DLD1 (cell line): ENCODE measurements at regions not wholly inside any gene's neighbourhood (a gene's known extent, or its start where the extent isn't known, plus 50 kb on each side); places are given as distances from the start of the nearest gene placed in this dataset.
"Not testable (repeated sequence)": the region's sequence is repeated elsewhere in the genome, so short reads cannot be mapped to it uniquely, and the experiment has no call there.

Experiments
- in situ Hi-C: cut with HindIII; loops from 2 replicates; pipeline ENCODE4 v1.10.0; 2017; ENCODE audit warnings: low sequenced_read_pairs

- in situ Hi-C loops = no loop called here
These were observed 147.4 kb downstream of the SEC14L1 start for GRCh38 chr17:77288115-77288619.

- in situ Hi-C loops = not testable (repeated sequence)
These were observed 150.2 kb downstream of the SEC14L1 start for GRCh38 chr17:77290759-77291558.

DNA sequence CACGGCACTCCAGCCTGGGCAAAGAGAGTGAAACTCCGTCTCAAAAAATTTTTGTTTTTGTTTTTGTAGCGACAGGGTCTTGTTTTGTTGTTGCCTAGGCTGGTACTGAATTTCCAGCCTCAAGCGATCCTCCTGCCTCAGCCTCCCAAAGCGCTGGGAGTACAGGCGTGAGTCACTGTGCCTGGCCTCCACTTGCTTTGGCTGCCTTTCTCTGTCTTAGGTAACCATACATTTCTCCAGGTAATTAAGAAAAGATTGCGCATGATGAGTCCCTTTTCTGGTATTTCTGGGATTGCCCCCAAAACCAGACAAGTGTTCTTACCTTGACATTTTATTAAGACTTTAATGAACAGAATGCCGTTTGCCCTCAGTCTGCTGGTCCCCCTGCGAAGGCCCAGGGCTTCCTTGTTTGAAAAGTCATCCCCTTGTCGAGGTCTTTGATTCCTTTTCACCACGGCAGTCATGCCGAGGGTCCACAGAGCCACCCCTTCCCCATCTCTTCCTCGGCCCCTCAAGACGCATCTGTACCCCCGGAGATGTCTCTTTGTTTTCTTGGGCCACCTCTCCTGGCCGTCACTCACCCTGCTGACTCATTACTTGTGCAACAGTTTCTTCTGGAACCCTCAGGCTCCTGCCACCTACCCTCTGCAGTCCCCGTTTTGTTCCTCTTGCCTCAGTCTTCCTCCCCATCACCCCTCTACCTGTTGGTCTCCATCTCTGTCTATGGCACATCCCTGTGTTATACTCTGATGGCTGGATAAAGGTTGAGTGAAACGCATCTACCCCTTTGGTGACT lies 151.0 kb downstream of the SEC14L1 start:
- in situ Hi-C loops = no loop called here

GRCh38 chr17:77294761-77295160 lies 154.0 kb downstream of the SEC14L1 start:
- in situ Hi-C loops = no loop called here

DNA sequence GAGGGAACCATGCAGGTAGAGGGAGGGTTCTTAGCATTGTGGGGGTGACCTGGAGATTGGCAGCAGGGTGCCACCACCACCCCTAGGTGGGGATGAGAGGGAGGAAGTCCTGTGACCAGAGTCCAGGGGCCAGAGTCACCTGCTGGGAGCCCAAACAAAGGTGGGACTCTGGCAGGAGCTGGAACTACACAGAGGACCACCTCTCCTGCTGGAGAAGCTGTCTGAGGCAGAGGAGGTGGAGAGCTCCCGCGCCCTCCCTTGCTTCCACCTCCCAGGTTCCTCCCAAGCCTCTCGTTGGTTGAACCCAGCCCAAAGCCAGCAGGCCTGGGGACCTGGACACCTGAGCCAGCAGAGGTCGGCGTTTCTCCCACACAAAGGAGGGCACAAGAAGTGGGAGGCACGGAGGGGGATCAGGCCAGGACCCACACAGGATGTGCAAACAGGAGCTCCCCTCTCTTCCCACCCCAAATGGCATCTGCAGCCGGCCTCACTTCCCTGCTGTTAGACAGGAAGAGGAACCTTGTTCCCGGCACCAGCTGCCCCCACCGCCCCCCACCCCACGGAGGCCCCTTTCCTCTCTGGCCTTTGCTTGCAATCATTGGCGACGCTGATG lies 154.6 kb downstream of the SEC14L1 start:
- in situ Hi-C loops = no loop called here

DNA sequence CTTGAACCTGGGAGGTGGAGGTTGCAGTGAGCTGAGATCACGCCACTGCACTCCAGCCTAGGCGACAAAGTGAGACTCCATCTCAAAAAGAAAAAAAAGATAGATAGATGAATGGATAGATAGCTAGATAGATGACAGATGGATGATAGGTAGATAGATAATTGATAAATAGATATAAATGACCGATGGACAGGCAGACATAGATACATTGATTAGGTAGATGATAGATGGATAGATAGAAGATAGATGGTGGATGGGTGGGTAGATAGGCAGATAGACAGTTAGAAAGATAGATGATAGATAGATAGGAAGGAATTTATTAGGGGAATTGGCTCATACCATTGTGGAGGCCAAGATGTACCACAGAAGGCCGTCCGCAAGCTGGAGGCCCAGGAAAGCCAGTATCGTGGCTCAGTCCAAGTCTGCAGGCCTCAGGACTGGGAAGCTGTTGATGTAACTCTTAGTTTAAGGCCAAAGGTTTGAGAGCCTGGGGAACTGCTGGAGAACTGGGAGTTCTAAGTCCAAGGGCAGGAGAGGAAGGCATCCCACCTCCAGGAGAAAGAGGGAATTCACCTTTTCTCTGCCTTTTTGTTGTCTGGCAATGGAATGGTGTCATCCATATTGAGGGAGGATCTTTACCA lies 156.1 kb downstream of the SEC14L1 start:
- in situ Hi-C loops = no loop called here

GRCh38 chr17:77297693-77298666 lies 157.2 kb downstream of the SEC14L1 start:
- in situ Hi-C loops = no loop called here

DNA sequence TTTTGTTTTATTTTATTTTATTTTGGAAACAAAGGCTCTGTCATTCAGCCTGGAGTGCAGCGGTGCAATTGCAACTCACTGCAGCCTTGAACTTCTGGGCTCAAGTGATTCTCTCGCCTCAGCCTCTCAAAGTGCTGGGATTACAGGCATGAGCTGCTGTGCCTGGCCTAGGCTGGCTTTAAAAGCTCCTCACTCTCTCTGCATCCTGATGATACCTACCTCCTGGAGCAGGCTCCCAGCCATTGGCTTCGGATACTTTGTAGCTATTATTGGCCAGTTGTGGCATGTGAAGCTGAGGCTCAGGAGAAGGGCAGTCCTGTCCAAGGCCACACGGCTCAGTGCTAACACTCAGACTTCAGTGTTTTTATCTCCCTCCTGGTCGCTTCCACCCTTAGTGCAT lies 158.0 kb downstream of the SEC14L1 start:
- in situ Hi-C loops = no loop called here

DNA sequence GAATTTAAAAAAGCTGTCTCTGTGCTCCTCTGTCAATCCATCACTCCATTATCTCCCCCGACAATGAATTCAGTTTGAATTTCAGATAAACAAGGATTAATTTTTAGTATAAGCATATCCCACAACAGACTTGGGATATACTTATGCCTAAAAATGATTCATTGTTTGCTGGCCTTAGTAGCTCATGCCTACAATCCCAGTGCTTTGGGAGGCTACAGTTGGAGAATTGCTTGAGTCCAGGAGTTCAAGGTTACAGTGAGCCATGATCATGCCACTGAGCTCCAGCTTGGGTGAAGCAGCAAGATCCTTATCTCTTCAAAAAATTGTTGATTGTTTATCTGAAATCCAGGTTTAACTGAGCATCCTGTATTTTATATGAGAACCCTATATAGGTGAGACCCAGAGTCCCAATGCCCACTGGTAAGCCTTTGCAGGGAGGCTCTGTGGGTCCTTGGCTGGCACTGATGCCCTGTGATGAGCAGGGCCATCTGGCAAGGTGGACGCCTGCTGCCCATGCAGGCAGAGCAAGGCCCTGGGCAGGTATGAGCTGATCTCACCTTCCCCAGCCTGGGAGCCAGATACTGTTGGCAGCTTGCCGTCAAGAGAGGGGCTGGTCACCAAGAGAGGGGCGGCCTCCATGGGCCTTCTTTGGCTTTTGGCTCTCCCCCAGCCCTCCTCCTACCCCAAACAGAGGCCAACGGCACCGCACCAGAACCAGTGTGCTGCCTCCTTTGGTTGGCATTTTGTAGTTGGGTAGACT lies 158.7 kb downstream of the SEC14L1 start:
- in situ Hi-C loops = no loop called here

DNA sequence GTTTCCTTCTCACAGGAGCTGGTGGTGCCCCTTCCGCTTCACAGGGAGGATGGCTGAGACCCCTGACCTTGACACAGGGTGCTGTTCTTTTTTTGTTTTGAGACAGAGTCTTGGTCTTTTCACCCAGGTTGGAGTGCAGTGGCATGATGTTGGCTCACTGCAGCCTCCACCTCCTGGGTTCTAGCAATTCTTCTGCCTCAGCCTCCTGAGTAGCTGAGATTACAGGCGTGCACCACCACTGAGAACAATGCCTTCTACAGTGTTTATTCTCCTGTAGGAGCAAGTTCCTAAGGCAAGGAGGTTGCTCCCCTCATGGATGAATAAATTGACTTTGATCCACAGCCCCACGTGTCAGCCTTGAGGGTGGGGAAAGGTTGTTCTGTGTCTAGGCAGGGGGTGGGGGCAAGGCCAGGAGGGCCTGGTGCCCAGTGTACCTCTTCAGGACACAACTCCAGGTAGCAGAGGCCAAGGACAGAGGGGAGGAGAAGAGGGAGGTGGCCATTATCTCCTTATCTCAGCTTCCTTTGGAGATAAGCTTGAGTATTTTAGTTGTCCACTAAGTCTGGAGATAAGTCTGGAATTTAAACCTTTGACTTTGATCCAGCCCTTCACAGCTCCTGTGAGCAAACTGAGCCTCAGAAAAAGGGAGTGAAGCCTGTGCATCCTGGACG lies 159.4 kb downstream of the SEC14L1 start:
- in situ Hi-C loops = no loop called here

GRCh38 chr17:77301694-77302266 lies 161.0 kb downstream of the SEC14L1 start:
- in situ Hi-C loops = no loop called here

GRCh38 chr17:77302682-77303081 lies 161.9 kb downstream of the SEC14L1 start:
- in situ Hi-C loops = no loop called here

DNA sequence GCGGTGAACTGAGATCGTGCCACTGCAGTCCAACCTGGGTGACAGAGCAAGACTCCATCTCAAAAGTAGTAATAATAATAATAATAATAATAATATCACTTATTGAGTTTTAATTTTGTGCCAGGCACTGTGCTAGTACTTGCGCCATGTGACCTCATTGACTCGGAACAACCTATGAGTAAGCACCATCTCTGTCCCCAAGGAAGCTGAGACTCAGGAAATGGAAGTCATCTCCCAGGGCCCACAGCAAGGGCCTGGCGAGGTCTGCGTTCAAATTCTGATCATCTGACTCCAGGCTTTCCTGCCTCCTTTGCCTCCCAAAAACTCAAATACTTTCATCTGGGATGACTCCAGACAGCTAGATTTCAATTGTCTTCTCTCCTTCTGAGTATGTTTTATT lies 162.9 kb downstream of the SEC14L1 start:
- in situ Hi-C loops = no loop called here

DNA sequence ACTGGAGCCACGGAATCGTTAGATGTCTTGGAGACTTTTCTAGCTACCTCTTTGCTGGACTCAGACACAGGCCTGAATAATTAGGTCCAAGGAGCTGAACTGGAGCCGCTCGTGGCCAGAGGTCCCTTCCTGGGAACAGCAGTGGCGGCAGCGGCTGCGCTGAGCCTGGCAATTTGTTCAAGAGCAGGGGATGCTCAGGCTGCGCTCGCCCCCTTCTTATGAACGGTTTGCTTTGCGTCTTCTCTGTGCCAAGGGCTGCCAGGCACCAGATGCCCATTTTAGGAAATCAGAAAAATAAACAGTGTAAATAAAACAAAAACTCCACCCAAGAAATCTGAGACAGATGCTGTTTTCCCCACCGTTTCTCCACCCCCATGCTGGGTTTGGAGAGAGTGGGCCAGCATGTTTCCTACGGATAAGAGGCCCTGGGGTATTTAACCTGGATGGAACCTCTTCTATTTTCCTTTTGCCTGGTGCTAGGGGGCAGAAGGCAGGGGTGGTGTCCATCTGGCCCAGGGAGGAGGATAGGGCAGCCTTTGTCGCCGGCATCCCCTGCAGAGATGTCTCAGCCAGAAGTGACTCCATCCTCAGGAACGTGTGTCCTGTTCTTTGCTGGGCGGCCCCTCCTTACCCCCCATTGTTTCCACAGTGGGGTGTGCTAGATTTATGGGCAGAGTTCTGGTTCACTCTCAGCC lies 163.4 kb downstream of the SEC14L1 start:
- in situ Hi-C loops = no loop called here

GRCh38 chr17:77304746-77305473 lies 164.1 kb downstream of the SEC14L1 start:
- in situ Hi-C loops = no loop called here

DNA sequence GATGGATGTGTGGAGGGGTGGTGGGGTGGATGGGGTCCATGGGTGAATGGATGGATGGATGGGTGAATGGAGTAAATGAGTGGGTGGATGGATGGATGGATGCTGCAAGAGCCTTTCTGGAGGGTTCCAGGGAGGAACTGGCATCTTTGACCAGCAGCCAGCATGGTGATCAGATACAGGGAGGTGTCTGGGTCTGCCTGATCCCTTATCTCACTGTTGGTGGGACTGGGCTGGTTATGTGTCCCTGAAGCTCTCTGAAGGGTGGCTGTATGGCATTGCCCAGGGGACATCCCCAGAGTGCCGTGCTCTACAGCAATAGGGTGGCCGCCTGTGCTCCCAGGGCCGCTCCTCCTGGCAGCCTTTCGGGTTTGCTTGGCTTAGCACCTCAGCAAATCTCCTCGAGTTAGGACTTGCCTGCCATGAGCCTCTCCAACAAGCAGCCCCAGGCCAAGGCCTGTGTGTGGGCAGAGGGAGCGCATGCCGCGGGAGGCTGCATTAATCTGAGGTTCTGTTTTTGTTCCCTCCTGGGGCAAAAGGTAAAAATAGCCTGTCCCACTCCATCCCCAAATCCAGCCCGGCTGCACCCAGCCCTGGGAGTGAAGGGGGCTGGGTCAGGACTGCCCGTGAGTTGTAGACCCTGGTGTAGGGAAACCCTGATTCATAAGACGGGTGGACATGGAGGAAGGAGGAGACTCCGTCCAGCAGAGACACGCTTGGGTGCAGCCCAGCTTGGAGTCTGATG lies 165.4 kb downstream of the SEC14L1 start:
- in situ Hi-C loops = no loop called here
